ENCODE measurements at regions not wholly inside any gene's neighbourhood (a gene's known extent, or its start where the extent isn't known, plus 50 kb on each side); places are given as distances from the start of the nearest gene placed in this dataset.

DNA sequence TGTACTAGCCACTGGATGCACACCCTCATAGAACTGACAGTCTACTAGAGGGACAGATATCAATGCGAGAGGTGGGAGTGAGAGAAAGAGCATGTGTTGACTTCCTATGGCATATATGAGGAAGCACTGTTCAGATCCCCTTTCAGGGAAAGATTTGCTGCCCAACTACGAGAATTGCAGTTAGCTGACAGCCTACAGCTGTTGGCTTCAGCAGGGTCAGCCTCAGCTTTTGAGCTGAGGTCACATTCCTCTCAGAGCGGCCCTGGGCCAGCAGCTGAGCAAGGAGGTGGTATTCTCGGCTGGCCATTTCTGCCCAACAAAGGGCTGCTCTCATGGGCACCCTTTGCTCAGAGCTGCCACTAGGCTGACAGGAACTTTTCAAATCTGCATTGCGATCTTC is 580.2 kb downstream of the MID1IP1 start:
- Histone ChIP-seq H3K27ac (no peak overlapping the region), H3K4me1 (no peaks in the 10 kb centered on the region), H3K27me3 (peaks cover 0 to 40% (median 0%) of the 10 kb centered on the region in 7 donors), H3K4me3 (no peak overlapping the region), H3K36me3 (no peaks in the 10 kb centered on the region), H3K9me3 (no peaks in the 10 kb centered on the region)
- DNase-seq: no peak
- ATAC-seq: no peak
- intact Hi-C loops (cut with DNase I): no loop called here
- 76 to 79% methylated on average over 5 of the region's 5 CpGs for WGBS, 2 donors
- TF ChIP-seq, protein P1, sequence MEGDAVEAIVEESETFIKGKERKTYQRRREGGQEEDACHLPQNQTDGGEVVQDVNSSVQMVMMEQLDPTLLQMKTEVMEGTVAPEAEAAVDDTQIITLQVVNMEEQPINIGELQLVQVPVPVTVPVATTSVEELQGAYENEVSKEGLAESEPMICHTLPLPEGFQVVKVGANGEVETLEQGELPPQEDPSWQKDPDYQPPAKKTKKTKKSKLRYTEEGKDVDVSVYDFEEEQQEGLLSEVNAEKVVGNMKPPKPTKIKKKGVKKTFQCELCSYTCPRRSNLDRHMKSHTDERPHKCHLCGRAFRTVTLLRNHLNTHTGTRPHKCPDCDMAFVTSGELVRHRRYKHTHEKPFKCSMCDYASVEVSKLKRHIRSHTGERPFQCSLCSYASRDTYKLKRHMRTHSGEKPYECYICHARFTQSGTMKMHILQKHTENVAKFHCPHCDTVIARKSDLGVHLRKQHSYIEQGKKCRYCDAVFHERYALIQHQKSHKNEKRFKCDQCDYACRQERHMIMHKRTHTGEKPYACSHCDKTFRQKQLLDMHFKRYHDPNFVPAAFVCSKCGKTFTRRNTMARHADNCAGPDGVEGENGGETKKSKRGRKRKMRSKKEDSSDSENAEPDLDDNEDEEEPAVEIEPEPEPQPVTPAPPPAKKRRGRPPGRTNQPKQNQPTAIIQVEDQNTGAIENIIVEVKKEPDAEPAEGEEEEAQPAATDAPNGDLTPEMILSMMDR (IDR thresholded peaks at IDR 0.05): no peak

DNA sequence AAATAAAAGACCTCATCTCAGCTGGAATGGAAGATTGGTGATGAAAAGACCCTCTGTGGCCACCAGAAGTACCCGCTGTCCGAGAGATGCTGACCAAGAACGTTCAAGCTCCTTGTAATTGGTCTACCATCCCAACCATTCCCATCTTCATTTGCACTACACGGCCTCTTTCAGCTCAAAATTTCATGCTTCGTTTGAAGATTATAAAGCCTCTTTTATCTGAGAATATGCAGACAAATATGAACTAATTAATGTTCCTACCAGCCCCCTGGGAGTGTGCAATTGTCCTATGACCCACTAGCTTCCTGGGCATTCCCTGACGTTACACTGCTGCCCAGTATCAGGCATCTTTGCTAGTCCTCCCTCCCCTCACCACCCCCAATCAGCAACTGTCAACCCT is 583.7 kb downstream of the MID1IP1 start:
- H3K27me3 ChIP-seq: peaks cover 0 to 74% (median 0%) of the 10 kb centered on the region in 7 donors
- DNase-seq (no peak), ATAC-seq (no peak)
- no peak overlapping the region for H3K27ac ChIP-seq
- intact Hi-C loops (cut with DNase I): no loop called here
- H3K4me1 ChIP-seq: no peaks in the 10 kb centered on the region
- 90 to 92% methylated on average over 6 of the region's 6 CpGs for WGBS, 2 donors
- TF ChIP-seq, protein P1 (IDR thresholded peaks at IDR 0.05): no peak
- H3K4me3 ChIP-seq: no peak overlapping the region
- H3K9me3 ChIP-seq: no peaks in the 10 kb centered on the region
- no peaks in the 10 kb centered on the region for H3K36me3 ChIP-seq

DNA sequence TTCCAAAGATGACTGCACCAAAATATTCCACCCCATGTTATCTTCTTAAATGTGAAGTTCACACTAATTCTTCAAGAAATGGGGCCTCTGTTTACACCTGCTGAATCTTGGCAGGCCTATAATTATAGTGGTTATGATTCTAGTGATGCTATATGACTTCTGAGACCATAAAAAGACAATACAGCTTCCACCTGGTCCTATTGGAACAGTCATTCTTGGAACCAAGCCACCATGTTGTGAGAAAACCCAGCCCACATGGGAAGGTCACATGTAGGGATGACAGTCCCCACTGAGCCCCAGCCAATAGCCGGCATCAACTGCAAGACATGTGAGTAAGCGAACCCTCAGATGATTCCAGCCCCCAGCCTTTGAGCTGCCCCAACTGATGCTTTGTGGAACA is 587.5 kb downstream of the MID1IP1 start:
- TF ChIP-seq, protein P1 (IDR thresholded peaks at IDR 0.05): no peak
- intact Hi-C loops (cut with DNase I): no loop called here
- no peaks in the 10 kb centered on the region for H3K36me3 ChIP-seq

DNA sequence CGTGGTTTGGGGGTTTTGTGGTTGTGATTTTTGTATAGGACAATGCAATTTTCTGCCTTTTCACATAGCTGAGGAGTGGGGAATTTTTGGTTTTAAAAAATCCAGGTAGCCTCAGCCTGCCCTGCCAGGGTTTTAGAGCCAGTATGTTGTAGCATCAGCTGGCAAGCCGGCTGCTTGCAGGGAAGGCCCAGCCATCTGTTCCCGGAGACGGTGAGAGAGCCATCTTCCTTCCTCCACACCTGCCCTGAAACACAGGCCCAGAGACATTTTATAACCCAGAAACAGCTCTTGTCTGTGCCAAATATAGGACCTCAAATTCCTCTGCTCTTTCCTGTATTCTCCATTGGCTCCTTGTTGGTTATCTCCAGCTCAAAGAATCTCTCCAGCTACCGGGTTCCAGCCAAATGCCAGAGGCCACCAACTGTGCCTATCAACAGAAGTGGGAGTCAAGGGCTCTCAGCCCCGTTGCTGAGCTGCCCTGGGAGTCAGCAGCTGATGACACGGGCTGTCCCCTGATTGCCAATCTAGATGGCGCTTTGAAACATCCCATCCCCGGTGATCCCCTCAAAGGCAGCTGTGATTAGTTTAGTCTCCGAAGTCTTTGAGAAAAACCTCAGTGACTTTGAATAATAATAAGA is 595.2 kb downstream of the MID1IP1 start:
- DNase-seq: no peak
- 53 to 58% methylated on average over 10 of the region's 10 CpGs for WGBS, 2 donors
- Histone ChIP-seq H3K4me1 (peaks cover 0 to 7% (median 0%) of the 10 kb centered on the region in 9 donors), H3K4me3 (no peak overlapping the region), H3K27me3 (peaks cover 0 to 22% (median 0%) of the 10 kb centered on the region in 7 donors), H3K27ac (no peak overlapping the region), H3K36me3 (no peaks in the 10 kb centered on the region), H3K9me3 (no peaks in the 10 kb centered on the region)
- intact Hi-C loops (cut with DNase I): no loop called here
- no peak for ATAC-seq
- TF ChIP-seq, protein P1 (IDR thresholded peaks at IDR 0.05): no peak

More for the DNA sequence above, 587.5 kb downstream of the MID1IP1 start:
- ATAC-seq: no peak
- DNase-seq: no peak
- WGBS, 2 donors: 91 to 100% methylated on average over 2 of the region's 2 CpGs
- Histone ChIP-seq H3K4me3 (no peak overlapping the region), H3K27ac (no peak overlapping the region), H3K27me3 (peaks cover 0 to 76% (median 0%) of the 10 kb centered on the region in 7 donors), H3K4me1 (no peaks in the 10 kb centered on the region), H3K9me3 (no peaks in the 10 kb centered on the region)

All from heart right ventricle (tissue), 16 donors.